ENCODE measurements at regions not wholly inside any gene's neighbourhood (a gene's known extent, or its start where the extent isn't known, plus 50 kb on each side); places are given as distances from the start of the nearest gene placed in this dataset.
"Not testable (repeated sequence)": the region's sequence is repeated elsewhere in the genome, so short reads cannot be mapped to it uniquely, and the experiment has no call there.

DNA sequence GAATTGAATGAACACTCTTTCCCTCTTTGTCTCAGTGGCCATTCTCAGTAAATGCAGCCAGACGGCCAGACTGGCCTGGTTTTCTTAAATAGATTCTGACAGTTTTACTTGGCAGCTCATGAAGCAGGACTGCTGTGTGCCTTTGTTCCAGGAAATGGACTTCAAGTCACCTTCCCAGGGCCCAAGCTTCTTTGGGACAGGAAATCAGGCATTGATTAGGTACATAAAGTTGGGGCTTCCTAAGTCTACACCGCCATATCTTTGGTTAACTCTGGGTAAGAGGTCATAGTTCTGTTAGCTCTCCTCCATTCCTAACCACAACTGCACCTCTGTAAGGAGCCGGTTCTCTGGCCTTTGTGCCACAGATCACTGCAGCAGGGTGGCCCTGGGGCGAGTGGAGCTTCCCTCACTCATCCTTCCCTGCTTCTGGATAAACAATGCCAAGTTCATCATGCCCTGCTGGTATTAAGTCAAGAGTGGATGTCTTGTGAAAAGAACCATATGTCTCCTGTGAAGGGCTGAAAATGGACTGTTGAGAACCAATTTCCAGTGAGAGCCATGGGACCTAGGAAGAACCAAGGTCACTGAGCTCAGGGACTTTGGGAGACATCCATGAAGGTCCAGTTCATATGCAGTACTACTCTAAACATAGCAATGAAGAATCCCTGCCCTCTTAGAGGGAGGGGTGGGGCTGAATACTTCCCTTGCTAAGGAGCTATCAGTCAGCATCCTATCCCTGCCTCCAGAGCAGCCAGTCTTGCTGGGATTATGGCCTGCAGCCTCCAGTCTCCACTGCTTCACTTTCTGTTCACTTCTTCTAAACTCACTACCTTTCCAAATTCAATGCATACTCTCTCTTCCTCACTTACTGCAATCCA lies 122.6 kb upstream of the XPO1 start:
- ChIA-PET CTCF (interaction anchor here (0.6 to 1.6 kb wide), 6 partner anchors 10 to 521 kb away, joined by 3 to 5 read pairs (median 3); no protein-coding TSS in a partner anchor), POLR2A (no interaction called here)
- H3K4me3 ChIP-seq (ENCODE audit: low read depth, low read length): no peak overlapping the region
- no peaks in the 10 kb centered on the region for H3K36me3 ChIP-seq (ENCODE audit: control insufficient read depth, insufficient read depth, low read length)
- H3K27me3 ChIP-seq (ENCODE audit: control insufficient read depth, insufficient read depth, low read length): no peaks in the 10 kb centered on the region
- TF ChIP-seq, protein P1, sequence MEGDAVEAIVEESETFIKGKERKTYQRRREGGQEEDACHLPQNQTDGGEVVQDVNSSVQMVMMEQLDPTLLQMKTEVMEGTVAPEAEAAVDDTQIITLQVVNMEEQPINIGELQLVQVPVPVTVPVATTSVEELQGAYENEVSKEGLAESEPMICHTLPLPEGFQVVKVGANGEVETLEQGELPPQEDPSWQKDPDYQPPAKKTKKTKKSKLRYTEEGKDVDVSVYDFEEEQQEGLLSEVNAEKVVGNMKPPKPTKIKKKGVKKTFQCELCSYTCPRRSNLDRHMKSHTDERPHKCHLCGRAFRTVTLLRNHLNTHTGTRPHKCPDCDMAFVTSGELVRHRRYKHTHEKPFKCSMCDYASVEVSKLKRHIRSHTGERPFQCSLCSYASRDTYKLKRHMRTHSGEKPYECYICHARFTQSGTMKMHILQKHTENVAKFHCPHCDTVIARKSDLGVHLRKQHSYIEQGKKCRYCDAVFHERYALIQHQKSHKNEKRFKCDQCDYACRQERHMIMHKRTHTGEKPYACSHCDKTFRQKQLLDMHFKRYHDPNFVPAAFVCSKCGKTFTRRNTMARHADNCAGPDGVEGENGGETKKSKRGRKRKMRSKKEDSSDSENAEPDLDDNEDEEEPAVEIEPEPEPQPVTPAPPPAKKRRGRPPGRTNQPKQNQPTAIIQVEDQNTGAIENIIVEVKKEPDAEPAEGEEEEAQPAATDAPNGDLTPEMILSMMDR (IDR thresholded peaks at IDR 0.05; ENCODE audit: insufficient read depth, low read depth, low read length): no peak
- no peak for DNase-seq (ENCODE audit: low read depth)

DNA sequence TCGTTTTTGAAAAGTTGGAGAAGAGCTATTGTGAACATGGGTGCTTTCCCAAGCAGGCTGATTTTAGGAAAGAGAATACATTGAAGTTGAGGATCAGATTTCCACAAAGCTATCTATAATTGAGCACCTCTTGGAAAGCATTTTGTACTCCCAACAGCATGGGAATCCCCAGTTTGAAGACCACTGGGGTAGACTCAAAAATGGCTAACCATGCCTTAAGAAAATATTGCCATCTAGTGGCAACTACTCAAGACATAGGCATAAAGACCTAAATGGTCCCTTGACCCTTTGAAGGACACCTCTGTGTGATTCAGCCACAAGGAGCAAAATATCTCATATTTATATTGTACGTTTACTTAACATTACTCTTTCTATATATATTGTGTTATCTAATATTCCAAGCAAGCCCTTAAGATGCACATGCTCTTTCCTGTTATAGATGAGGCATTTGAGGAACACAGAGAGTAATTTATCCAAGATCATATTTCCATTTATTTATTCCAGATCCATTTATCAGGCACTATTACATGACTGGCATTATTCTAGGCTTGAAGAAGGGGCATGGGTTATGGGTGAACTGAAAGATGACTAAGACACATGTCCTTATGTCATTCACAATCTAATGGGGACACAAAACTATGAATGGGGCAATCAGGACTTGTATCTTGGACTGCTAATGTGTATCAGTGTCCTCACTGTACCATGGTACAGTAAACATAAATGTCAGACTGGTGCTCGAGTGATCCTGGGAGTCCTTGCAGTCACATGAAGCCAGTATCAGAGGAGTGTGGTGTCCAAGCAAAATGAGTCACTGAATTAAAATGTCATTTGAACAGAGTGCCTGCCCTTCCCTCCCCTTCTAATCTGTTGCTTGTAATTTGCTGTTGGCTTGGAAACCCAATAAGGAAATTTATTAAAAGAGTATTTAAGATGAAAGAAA lies 121.0 kb upstream of the XPO1 start:
- Histone ChIP-seq H3K36me3 (ENCODE audit: control insufficient read depth, insufficient read depth, low read length) (no peaks in the 10 kb centered on the region), H3K27me3 (ENCODE audit: control insufficient read depth, insufficient read depth, low read length) (no peaks in the 10 kb centered on the region), H3K4me3 (ENCODE audit: low read depth, low read length) (no peak overlapping the region)
- ChIA-PET POLR2A (no interaction called here), CTCF (interaction anchor here (0.7 to 1.7 kb wide), 12 partner anchors 8 to 524 kb away, joined by 3 to 9 read pairs (median 4); no protein-coding TSS in a partner anchor)
- TF ChIP-seq, protein P1 (IDR thresholded peaks at IDR 0.05; ENCODE audit: insufficient read depth, low read depth, low read length): peak; percentile 57
- no peak for DNase-seq (ENCODE audit: low read depth)

DNA sequence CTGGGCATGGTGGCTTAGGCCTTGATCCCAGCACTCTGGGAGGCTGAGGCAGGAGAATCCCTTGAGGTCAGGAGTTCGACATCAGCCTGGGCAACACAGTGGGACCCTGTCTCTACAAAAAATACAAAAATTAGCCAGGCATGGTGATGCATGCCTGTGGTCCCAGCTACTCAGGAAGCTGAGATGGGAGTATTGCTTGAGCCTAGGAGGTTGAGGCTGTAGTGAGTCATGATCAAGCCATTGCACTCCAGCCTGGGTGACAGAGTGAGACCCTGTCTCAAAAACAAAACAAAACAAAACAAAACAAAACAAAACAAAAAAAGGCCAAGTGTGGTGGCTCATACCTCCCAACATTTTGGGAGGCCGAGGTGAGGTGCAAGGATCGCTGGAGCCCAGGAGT lies 111.8 kb upstream of the XPO1 start:
- H3K27me3 ChIP-seq (ENCODE audit: control insufficient read depth, insufficient read depth, low read length); H3K36me3 ChIP-seq (ENCODE audit: control insufficient read depth, insufficient read depth, low read length); POLR2A ChIA-PET; H3K4me3 ChIP-seq (ENCODE audit: low read depth, low read length); DNase-seq (ENCODE audit: low read depth): not testable (repeated sequence)
- CTCF ChIA-PET: interaction anchor here (1.9 kb wide), 1 partner anchor 10 kb away, joined by 4 read pairs; no protein-coding TSS in a partner anchor

DNA sequence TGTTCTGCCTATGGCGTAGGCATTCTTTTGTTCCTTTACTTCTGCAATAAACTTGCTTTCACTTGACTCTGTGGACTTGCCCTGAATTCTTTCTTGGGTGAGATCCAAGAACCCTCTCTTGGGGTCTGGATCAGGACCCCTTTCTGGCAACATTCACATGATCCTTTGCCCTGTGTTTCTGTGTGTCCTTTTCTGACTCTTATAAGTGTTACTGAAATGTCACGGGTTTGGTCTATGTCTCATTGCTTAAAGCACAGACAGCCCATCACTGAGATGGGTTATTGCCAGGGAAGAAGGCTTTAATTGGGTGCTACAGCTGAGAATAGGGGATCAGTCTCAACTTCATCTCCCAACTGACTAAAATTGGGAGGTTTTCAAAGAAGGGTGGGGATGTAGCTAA lies 110.9 kb upstream of the XPO1 start:
- Histone ChIP-seq H3K27me3 (ENCODE audit: control insufficient read depth, insufficient read depth, low read length) (no peaks in the 10 kb centered on the region), H3K4me3 (ENCODE audit: low read depth, low read length) (no peak overlapping the region), H3K36me3 (ENCODE audit: control insufficient read depth, insufficient read depth, low read length) (no peaks in the 10 kb centered on the region)
- CTCF ChIA-PET: no interaction called here
- TF ChIP-seq, protein P1 (IDR thresholded peaks at IDR 0.05; ENCODE audit: insufficient read depth, low read depth, low read length): no peak
- POLR2A ChIA-PET: no interaction called here
- DNase-seq (ENCODE audit: low read depth): no peak

DNA sequence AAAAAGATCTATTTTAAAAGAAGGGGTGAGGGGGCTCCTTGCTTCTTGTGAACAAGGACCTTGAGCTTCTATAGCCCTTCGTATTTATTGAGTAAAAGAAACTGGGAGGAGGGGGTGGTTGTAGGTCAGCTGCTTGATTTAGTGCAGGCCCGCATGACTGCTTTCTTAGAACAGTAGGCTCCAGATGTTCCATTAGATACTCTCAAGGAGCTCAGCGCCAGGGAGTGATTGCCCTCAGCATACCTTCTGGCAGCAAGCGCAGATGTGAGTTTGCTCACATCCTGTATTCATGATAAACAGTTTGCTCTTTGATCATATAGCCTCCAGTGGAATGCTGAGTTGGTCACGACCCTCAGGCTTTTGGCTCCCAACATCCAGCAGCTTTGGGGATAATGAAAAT lies 108.9 kb upstream of the XPO1 start:
- Histone ChIP-seq H3K36me3 (ENCODE audit: control insufficient read depth, insufficient read depth, low read length) (no peaks in the 10 kb centered on the region), H3K27me3 (ENCODE audit: control insufficient read depth, insufficient read depth, low read length) (no peaks in the 10 kb centered on the region), H3K4me3 (ENCODE audit: low read depth, low read length) (no peak overlapping the region)
- ChIA-PET POLR2A (no interaction called here), CTCF (interaction anchor here (1.2 kb wide), 1 partner anchor 11 kb away, joined by 3 read pairs; no protein-coding TSS in a partner anchor)
- TF ChIP-seq, protein P1 (IDR thresholded peaks at IDR 0.05; ENCODE audit: insufficient read depth, low read depth, low read length): no peak
- no peak for DNase-seq (ENCODE audit: low read depth)

Measured in BJ (cell line).